ENCODE measurements at regions not wholly inside any gene's neighbourhood (a gene's known extent, or its start where the extent isn't known, plus 50 kb on each side); places are given as distances from the start of the nearest gene placed in this dataset.

- TF ChIP-seq TAF1 (IDR thresholded peaks at IDR 0.05; ENCODE audit: low read depth, low read length) (no peak), POLR2A (IDR thresholded peaks at IDR 0.05; ENCODE audit: low read depth, low read length) (no peak), POLR2AphosphoS5 (IDR thresholded peaks at IDR 0.05; ENCODE audit: low read depth, low read length) (no peak), PAX5 (IDR thresholded peaks at IDR 0.05; ENCODE audit: insufficient read depth, low read length, severe bottlenecking) (no peak), SPI1 (IDR thresholded peaks at IDR 0.05; ENCODE audit: low read depth, low read length) (no peak)
Measured at GRCh38 chr7:34425194-34425593, 232.8 kb upstream of the NPSR1 start.
